ENCODE measurements at regions not wholly inside any gene's neighbourhood (a gene's known extent, or its start where the extent isn't known, plus 50 kb on each side); places are given as distances from the start of the nearest gene placed in this dataset.
"Not testable (repeated sequence)": the region's sequence is repeated elsewhere in the genome, so short reads cannot be mapped to it uniquely, and the experiment has no call there.

DNA sequence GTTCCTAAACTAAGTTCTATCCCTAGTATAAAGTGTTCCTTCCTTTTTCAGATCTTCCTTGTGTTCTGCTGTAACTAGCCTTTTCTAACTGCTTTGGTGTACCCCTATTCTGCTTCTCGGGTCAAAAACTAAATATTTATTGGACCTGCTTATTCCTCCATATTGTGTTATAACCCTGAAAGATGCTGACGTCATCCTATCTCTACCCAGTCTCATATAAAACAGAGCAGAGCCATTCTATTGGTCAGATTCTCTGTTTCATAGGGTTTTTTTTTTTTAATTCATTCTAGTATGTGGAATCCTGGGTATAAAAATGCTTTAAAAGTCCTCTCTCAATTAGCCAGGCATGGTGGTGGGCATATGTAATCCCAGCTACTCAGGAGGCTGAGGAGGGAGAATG is 349.7 kb downstream of the ACTRT1 start:
- DNase-seq (ENCODE audit: extremely low spot score, unreplicated experiment): no peak
- Mint-ChIP-seq H3K4me1 (ENCODE audit: unreplicated experiment) (no peaks in the 10 kb centered on the region), H3K4me3 (no peak overlapping the region), H3K36me3 (no peaks in the 10 kb centered on the region), H3K9me3 (no peaks in the 10 kb centered on the region), H3K27ac (no peak overlapping the region), H3K27me3 (no peaks in the 10 kb centered on the region)
- TF ChIP-seq, protein P1, sequence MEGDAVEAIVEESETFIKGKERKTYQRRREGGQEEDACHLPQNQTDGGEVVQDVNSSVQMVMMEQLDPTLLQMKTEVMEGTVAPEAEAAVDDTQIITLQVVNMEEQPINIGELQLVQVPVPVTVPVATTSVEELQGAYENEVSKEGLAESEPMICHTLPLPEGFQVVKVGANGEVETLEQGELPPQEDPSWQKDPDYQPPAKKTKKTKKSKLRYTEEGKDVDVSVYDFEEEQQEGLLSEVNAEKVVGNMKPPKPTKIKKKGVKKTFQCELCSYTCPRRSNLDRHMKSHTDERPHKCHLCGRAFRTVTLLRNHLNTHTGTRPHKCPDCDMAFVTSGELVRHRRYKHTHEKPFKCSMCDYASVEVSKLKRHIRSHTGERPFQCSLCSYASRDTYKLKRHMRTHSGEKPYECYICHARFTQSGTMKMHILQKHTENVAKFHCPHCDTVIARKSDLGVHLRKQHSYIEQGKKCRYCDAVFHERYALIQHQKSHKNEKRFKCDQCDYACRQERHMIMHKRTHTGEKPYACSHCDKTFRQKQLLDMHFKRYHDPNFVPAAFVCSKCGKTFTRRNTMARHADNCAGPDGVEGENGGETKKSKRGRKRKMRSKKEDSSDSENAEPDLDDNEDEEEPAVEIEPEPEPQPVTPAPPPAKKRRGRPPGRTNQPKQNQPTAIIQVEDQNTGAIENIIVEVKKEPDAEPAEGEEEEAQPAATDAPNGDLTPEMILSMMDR (conservative IDR thresholded peaks at IDR 0.05): no peak

DNA sequence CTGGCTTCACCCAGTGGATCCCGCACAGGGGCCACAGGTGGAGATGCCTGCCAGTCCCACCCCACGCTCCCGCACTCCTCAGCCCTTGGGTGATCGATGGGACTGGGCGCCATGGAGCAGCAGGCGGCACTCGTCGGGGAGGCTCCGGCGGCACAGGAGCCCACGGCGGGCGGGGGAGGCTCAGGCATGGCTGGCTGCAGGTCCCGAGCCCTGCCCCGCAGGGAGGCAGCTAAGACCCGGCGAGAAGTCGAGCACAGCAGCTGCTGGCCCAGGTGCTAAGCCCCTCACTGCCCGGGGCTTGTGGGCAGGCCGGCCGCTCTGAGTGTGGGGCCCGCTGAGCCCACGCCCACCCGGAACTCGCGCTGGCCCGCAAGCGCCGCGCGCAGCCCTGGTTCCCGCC is 389.3 kb downstream of the ACTRT1 start:
- H3K4me1 Mint-ChIP-seq (ENCODE audit: unreplicated experiment); H3K27me3 Mint-ChIP-seq: not testable (repeated sequence)

DNA sequence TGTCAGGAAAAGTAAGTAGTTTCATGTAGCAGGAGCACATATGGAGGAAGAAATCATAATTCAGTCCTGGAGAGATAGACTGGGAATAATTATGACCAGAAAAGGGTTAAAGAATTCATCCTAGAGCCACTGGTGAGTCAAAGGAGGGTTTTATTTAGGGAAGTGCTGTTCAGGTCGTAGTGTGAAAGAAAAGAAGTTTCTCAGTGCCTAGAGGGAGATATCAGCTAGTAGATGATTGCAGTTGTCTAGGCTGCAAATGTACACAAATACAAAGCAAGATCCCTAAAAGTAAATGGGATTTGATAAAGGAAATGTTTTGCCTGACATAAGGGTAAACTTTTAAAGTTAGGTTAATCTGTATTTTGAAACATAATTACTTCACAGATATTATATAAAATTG is 403.2 kb downstream of the ACTRT1 start:
- Mint-ChIP-seq H3K27ac (no peak overlapping the region), H3K9me3 (no peaks in the 10 kb centered on the region), H3K27me3 (no peaks in the 10 kb centered on the region), H3K4me1 (ENCODE audit: unreplicated experiment) (no peaks in the 10 kb centered on the region), H3K4me3 (no peak overlapping the region), H3K36me3 (no peaks in the 10 kb centered on the region)
- TF ChIP-seq, protein P1 (conservative IDR thresholded peaks at IDR 0.05): no peak
- no peak for DNase-seq (ENCODE audit: extremely low spot score, unreplicated experiment)

More for the DNA sequence above, 389.3 kb downstream of the ACTRT1 start:
- not testable (repeated sequence) for H3K4me3 Mint-ChIP-seq; DNase-seq (ENCODE audit: extremely low spot score, unreplicated experiment); H3K36me3 Mint-ChIP-seq; H3K9me3 Mint-ChIP-seq; H3K27ac Mint-ChIP-seq

DNA sequence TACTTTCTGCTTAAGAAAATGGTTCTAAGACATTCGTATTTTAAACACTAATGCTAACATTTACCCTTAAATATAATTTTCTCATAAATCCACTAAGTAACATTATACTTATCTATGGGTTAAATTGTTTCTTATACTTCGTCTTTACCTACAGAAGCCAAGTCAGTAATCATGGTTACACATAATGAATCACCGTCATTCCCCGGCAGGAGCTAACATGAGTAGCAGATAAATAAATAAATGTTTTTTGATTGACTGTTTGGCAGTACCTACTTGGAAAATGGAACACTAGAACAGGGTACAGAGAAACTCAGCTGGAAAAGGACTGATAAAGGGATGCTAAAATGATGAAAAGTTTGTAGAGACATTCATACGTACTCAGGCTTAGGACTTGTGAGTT is 430.4 kb downstream of the ACTRT1 start:
- DNase-seq (ENCODE audit: extremely low spot score, unreplicated experiment): no peak
- Mint-ChIP-seq H3K4me1 (ENCODE audit: unreplicated experiment) (no peaks in the 10 kb centered on the region), H3K9me3 (no peaks in the 10 kb centered on the region), H3K27me3 (no peaks in the 10 kb centered on the region), H3K36me3 (no peaks in the 10 kb centered on the region), H3K4me3 (no peak overlapping the region), H3K27ac (no peak overlapping the region)
- TF ChIP-seq, protein P1 (conservative IDR thresholded peaks at IDR 0.05): no peak

DNA sequence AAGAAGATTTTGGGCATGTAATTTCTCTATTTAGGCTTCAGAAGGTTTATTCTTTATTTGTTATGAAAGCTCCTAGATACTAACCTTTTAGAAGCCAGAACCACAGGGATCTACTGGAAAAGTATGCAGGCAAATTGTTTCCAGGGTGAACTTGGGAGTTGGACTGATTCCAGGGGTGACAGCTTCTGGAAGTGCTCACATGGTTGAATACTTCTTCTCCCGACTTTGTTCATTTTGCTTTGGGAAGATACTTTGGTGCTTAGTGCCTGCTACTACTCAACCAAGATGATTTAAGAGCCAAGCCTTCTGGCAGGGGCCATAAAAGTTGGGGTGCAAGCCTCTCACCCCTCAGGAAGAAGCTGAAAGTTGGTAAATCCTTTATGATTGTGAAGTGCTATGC is 445.6 kb downstream of the ACTRT1 start:
- Mint-ChIP-seq H3K9me3 (no peaks in the 10 kb centered on the region), H3K27ac (no peak overlapping the region), H3K4me1 (ENCODE audit: unreplicated experiment) (no peaks in the 10 kb centered on the region), H3K36me3 (no peaks in the 10 kb centered on the region), H3K4me3 (no peak overlapping the region), H3K27me3 (no peaks in the 10 kb centered on the region)
- DNase-seq (ENCODE audit: extremely low spot score, unreplicated experiment): no peak
- TF ChIP-seq, protein P1 (conservative IDR thresholded peaks at IDR 0.05): no peak

DNA sequence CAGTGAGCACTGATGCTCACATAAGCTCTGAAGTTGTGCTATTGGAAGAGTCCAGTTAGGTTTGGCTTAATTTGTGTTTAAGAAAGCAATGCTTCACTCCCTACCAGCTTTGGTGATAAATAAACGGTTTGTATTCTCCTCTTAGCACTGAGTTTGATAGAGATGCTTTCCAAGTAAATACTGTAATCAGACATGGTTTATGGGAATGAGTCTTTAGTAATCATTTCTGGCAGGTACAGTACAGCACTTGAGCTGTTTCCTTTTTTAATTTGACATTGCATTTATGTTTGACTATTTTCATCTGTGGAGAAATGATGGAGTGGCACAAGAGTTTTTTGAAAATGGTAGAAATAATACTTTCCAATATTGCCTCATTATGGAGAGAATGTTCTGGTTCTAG is 455.3 kb downstream of the ACTRT1 start:
- TF ChIP-seq, protein P1 (conservative IDR thresholded peaks at IDR 0.05): no peak
- Mint-ChIP-seq H3K4me1 (ENCODE audit: unreplicated experiment) (no peaks in the 10 kb centered on the region), H3K27ac (no peak overlapping the region), H3K36me3 (no peaks in the 10 kb centered on the region), H3K4me3 (no peak overlapping the region), H3K27me3 (no peaks in the 10 kb centered on the region), H3K9me3 (no peaks in the 10 kb centered on the region)
- DNase-seq (ENCODE audit: extremely low spot score, unreplicated experiment): no peak

Measured in type B pancreatic cell (in vitro differentiated cells).